Islet of Langerhans (tissue), 1 donor: ENCODE measurements at regions not wholly inside any gene's neighbourhood (a gene's known extent, or its start where the extent isn't known, plus 50 kb on each side); places are given as distances from the start of the nearest gene placed in this dataset.
"Not testable (repeated sequence)": the region's sequence is repeated elsewhere in the genome, so short reads cannot be mapped to it uniquely, and the experiment has no call there.

ENCODE experiments used
- FAIRE-seq: peaks from one replicate; lab custom pipeline; 2011; peaks lifted over from hg19 to GRCh38; lab: Jason Lieb, UNC

DNA sequence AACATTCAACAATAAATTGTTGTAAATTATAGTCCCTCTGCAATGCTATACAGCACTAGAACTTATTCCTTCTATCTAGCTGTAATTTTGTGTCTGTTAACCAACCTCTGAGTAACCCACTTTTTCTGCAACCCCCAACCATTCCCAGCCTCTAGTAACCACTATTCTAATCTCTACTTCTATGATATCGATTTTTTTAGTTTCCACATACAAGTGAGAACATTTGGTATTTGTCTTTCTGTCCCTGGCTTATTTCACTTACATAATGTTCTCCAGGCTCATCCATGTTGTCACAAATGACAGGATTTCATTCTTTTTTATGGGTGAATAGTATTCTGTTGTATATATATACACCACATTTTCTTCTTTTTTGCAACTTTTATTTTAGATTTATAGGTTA lies 147.6 kb downstream of the MAIP1 start:
- FAIRE-seq, result no peak

GRCh38 chr2:200104015-200104414 lies 148.6 kb downstream of the MAIP1 start:
- no peak for FAIRE-seq

DNA sequence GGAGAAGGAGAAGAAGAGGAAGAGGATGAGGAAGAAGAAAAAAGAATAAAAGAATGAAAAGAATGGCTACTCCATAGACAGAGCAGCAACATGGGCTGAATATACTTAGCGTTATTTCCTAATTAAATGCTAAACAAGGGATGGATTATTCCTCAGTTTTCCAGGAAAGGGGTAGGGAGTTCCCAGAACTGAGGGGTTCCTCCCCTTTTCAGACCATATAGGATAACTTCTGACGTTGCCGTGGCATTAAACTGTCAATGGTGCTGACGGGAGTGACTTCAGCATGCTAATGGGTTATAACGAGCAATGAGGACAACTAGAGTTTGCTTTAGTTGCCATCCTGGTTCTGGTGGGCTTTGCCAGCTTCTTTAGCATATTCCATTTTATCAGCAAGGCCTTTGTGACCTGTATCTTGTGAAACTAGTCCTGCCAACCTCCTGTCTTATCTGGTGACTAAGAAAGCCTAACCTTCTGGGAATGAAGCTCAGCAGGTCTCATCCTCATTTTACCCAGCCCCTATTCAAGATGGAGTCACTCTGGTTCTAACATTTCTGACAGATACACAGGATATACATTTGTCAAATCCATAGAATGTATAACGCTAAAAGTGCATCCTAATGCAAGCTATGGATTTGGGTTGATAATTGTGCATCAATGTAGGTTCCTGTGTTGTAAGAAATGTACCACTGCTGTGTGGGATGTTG lies 152.3 kb downstream of the MAIP1 start:
- no peak for FAIRE-seq

DNA sequence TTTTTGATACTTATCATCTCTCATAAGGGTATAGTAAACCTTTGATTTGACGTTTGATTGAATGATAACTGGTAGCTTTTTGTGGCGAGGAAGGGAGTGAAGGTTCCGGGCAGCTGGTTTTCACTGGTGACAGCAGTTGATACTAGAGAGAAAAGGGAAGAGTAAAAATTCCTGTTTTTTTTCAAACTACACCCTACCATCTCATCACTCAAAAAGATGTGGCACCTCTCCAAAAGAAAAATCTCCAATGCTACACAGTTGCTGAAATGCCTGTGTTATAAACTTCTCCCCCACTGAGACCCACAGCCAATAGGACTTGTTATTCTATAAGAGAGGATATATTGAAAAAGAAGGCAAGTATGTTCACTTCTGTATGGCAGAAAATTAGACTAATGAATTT lies 154.0 kb downstream of the MAIP1 start:
- no peak for FAIRE-seq

- FAIRE-seq, result no peak
These were observed 155.0 kb downstream of the MAIP1 start for GRCh38 chr2:200110381-200110780.

- not testable (repeated sequence) for FAIRE-seq
These were observed 157.8 kb downstream of the MAIP1 start for GRCh38 chr2:200113016-200113799.

GRCh38 chr2:200119236-200119635 lies 163.9 kb downstream of the MAIP1 start:
- FAIRE-seq, result no peak

GRCh38 chr2:200121931-200122330 lies 166.5 kb downstream of the MAIP1 start:
- FAIRE-seq, result no peak

- no peak for FAIRE-seq
These were observed 167.3 kb downstream of the MAIP1 start for GRCh38 chr2:200122683-200123082.

DNA sequence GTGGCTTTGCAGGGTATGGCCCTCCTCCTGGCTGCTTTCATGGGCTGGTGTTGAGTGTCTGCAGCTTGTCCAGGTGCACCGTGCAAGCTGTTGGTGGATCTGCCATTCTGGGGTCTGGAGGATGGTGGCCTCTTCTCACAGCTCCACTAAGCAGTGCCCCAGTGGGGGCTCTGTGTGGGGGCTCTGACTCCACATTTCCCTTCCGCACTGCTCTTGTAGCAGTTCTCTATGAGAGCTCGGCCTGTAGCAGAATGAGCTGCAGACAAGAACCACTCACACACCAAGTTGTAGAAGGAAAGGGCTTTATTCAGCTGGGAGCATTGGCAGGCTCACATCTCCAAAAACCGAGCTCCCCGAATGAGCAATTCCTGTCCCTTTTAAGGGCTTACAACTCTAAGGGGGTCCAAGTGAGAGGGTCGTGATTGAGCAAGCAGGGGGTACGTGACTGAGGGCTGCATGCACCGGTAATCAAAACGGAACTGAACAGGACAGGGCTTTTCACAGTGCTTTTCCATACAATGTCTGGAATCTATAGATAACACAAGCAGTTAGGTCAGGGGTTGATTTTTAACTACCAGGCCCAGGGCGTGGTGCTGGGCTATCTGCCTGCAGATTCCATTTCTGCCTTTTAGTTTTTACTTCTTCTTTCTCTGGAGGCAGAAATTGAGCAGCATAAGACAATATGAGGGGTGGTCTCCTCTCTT lies 169.4 kb downstream of the MAIP1 start:
- not testable (repeated sequence) for FAIRE-seq

DNA sequence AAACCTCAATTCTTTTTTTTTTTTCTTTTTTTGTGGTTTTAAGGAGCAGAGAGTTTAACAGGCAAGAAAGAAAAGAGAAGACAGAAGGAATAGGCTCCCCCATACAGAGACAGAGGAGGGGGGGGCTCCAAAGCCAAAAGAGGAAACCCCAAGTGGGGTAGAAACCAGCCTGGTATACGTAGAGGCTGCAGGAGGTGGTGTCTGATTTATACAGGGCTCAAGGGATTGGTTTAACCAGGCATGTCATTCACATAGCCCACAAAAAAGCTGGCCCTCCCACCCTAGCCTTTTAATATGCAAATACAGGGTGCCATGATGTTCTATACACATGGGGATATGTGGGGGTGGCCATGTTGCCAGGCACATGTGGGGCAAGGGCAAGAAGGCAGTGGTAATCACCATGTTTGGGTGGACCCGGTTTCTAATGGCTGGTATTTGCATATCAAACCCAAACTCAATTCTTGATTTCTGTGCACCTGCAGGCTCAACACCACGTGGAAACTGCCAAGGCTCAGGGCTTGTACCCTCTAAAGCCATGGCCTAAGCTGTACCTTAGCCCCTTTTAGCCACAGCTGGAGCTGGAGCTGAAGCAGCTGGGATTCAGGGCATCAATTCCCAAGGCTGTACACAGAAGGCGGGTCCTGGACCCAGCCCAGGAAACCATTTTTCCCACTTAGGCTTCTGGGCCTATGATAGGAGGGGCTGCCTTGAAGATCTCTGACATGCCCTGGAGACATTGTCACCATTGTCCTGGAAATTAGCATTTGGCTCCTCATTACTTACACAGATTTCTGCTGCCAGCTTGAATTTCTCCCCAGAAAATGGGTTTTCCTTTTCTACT lies 170.3 kb downstream of the MAIP1 start:
- FAIRE-seq, result no peak

DNA sequence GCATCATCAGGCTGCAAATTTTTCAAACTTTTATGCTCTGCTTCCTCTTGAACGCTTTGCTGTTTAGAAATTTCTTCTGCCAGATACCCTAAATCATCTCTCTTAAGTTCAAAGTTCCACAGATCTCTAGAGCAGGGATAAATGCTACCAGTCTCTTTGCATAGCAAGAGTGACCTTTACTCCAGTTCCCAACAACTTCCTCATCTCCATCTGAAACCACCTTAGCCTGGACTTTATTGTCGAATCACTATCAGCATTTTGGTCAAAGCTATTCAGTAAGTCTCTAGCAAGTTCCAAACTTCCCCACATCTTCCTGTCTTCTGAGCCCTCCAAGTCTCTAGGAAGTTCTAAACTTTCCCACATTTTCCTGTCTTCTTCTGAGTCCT lies 170.9 kb downstream of the MAIP1 start:
- FAIRE-seq, result not testable (repeated sequence)

DNA sequence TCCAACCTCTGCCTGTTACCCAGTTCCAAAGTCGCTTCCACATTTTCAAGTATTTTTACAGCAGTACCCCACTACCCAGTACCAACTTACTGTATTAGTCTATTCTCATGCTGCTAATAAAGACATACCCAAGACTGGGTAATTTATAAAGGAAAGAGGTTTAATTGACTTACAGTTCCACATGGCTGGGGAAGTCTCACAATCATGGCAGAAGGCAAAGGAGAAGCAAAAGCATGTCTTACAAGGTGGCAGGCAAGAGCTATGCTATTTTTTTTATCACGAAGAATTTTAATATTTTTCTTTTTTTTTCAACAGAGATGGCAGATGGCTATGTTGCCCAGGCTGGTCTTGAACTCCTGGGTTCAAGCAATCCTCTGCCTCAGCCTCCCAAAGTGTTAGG lies 171.3 kb downstream of the MAIP1 start:
- not testable (repeated sequence) for FAIRE-seq

DNA sequence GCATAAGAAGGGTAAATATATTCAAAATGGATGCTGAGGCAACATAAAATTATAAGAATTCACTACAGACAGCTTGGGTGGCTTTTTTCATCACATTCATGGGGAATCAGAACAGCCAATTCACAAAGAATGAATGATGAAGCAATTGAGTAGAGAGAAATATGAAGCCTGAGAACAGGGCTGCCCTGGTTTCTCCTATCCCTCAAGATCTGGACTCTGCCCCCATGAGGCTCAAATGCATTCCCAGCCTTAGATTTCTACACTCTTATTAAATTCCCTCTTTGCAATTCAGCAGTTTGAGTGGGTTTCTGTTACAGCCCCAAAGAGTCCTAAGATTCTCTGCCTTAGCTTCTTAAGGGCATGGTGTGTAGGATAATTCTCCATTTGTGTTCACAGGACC lies 172.5 kb downstream of the MAIP1 start:
- no peak for FAIRE-seq

GRCh38 chr2:200128296-200128695 lies 172.9 kb downstream of the MAIP1 start:
- no peak for FAIRE-seq

DNA sequence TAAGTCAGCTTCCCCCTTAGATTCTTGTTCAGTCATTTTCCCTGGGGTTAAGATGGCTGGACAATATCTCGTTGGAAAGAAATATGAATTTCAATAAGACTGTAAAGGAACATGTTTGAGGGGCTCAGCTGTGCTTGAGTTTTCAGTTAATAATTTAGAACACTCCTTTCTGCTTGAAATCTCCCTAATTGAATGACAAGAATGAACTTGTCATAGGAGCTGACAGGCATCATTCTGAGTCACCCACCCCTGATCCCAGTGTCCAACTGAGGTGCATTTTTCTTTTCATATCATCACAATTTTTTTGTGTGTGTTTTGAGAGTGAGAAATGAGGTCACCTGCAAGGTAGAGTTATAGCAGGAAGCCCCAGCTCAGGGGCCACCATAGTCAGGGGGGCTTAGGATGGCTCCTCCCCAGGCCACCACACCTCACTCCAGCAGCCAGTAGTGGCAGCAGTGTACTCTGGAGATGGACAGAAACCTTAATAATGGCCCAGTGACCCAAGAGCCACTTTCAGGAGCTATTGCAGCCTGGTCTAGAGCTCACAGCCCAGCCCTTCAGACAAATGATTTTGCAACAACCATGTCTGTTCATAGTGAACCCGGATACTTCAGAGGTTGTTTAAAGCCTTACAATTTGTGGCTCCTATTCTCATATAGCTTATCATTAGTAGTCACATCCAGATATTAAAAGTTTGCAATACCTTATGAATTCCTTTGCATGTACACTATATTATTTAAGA lies 174.5 kb downstream of the MAIP1 start:
- no peak for FAIRE-seq

DNA sequence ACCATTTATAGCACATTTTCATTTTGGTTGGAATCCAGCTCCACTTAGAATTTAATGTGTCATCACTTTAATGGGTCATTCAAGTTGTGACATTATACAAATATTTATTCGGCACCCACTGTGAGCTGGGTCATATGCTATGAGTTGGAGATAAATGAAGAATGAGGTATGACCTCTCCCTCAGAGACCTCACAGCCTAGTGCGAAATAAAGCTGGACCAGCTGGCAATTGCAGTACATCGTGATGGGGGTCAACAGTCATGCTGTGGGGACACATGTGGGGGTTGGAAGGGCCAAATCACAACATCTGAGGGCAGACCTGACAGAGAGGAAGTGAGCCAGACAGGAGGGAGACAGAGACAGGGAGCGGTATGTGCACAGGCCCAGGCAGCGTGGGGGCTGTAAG lies 175.4 kb downstream of the MAIP1 start:
- peak; percentile 76 for FAIRE-seq

DNA sequence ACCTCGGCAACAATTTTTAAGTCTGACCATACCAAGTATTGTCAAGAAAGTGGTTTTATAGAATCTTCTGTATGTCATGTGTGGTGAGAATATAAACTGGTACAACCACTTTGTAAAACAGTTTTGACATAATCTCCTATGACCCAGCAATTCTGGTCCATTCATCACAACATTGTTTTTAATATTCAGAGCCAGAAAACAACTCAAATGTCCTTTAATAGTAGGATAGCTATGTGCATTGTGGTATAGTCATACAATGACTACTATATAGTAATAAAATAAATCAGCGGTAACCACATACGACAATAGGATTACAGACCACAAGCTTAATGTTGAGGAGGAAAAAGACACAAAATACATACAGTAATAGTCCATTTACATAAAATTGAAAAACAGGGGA lies 175.2 kb upstream of the SPATS2L start:
- FAIRE-seq, result no peak

DNA sequence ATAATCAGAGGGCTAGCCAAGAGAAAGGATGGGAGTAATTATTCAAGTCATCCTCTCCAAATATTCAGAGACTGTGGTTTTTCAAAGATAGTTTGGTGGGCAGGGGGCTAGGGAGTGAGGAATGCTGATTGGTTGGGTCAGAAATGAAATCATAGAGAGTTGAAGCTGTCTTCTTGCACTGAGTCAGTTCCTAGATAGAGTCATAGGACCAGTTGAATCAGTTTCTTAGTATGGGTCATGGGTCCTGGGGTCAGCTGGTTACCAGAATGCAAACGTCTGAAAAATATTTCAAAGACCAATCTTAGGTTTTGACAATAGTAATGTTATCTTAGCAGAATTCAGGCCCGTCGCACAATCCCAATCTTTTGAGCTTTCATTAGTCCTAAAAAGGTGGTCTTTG lies 171.4 kb upstream of the SPATS2L start:
- no peak for FAIRE-seq

- FAIRE-seq, result no peak
These were observed 169.8 kb upstream of the SPATS2L start for GRCh38 chr2:200136655-200137054.

DNA sequence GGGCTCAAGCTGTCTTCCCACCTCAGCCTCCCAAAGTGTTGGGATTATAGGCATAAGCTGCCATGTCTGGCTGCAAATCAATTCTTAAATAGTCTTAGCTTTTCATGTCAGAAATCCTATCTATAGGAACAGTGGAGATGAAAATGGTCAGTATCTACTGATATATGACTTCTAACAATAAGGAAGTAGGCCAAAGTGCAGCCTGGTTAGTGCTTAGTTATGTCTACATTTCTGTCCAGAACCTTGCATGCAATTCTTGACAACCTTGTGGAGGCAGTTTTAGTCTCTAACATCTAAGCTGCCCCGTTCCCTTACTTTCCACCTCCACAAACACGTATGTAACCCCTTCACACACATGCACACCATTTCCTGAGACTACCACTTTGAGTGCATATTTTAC lies 169.2 kb upstream of the SPATS2L start:
- no peak for FAIRE-seq

DNA sequence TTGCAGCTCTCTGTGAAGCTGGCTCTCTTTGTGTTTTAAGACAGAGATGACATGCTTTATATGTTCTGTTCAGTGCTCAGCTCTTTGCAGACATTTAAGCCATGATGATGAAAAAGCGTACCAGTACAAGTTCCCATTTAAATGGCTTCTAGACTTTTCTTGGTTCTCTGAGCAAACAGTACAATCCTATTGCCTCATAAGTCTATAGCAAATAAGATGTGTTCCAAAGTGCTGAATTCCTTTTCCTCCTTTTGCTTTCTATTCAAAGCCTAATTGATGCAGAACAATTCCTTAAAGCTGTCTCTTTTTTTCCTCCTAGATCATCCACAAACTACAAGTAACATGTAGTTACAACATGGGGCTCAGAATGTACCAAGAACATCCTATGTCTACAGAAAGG lies 168.8 kb upstream of the SPATS2L start:
- no peak for FAIRE-seq
